ENCODE measurements at regions not wholly inside any gene's neighbourhood (a gene's known extent, or its start where the extent isn't known, plus 50 kb on each side); places are given as distances from the start of the nearest gene placed in this dataset.
A peak's percentile ranks its signal among the peaks of the same experiment; 100 is the strongest.
"Not testable (repeated sequence)": the region's sequence is repeated elsewhere in the genome, so short reads cannot be mapped to it uniquely, and the experiment has no call there.

GRCh38 chr18:73681398-73681797, 466.2 kb downstream of the FBXO15 start:
- H3K9me3 Mint-ChIP-seq (ENCODE audit: low read depth): no peaks in the 10 kb centered on the region
- no peak for TF ChIP-seq CTCF (IDR thresholded peaks at IDR 0.05; ENCODE audit: unreplicated experiment)
- no peak overlapping the region for H3K27ac Mint-ChIP-seq
- H3K4me3 Mint-ChIP-seq (ENCODE audit: low read depth): no peak overlapping the region
- H3K36me3 Mint-ChIP-seq (ENCODE audit: insufficient read depth): no peaks in the 10 kb centered on the region
- peaks cover 18% of the 10 kb centered on the region for H3K4me1 Mint-ChIP-seq (ENCODE audit: low read depth)
- no peaks in the 10 kb centered on the region for H3K27me3 Mint-ChIP-seq
- no peak for DNase-seq (ENCODE audit: low spot score, unreplicated experiment)

GRCh38 chr18:73679941-73680712, 467.5 kb downstream of the FBXO15 start:
- Mint-ChIP-seq H3K27ac (no peak overlapping the region), H3K4me3 (ENCODE audit: low read depth) (no peak overlapping the region), H3K4me1 (ENCODE audit: low read depth) (peaks cover 12% of the 10 kb centered on the region), H3K9me3 (ENCODE audit: low read depth) (no peaks in the 10 kb centered on the region), H3K36me3 (ENCODE audit: insufficient read depth) (no peaks in the 10 kb centered on the region), H3K27me3 (no peaks in the 10 kb centered on the region)
- TF ChIP-seq CTCF (IDR thresholded peaks at IDR 0.05; ENCODE audit: unreplicated experiment): no peak
- no peak for DNase-seq (ENCODE audit: low spot score, unreplicated experiment)

- no peak for TF ChIP-seq CTCF (IDR thresholded peaks at IDR 0.05; ENCODE audit: unreplicated experiment)
- Mint-ChIP-seq H3K27me3 (no peaks in the 10 kb centered on the region), H3K36me3 (ENCODE audit: insufficient read depth) (no peaks in the 10 kb centered on the region), H3K4me3 (ENCODE audit: low read depth) (no peak overlapping the region), H3K4me1 (ENCODE audit: low read depth) (no peaks in the 10 kb centered on the region), H3K9me3 (ENCODE audit: low read depth) (no peaks in the 10 kb centered on the region), H3K27ac (no peak overlapping the region)
- DNase-seq (ENCODE audit: low spot score, unreplicated experiment): no peak
Observed at GRCh38 chr18:73677450-73677849, 470.2 kb downstream of the FBXO15 start.

- H3K4me3 Mint-ChIP-seq (ENCODE audit: low read depth): no peak overlapping the region
- H3K4me1 Mint-ChIP-seq (ENCODE audit: low read depth): peaks cover 8% of the 10 kb centered on the region
- no peaks in the 10 kb centered on the region for H3K36me3 Mint-ChIP-seq (ENCODE audit: insufficient read depth)
- H3K9me3 Mint-ChIP-seq (ENCODE audit: low read depth): peaks cover 3% of the 10 kb centered on the region
- no peak for DNase-seq (ENCODE audit: low spot score, unreplicated experiment)
- TF ChIP-seq CTCF (IDR thresholded peaks at IDR 0.05; ENCODE audit: unreplicated experiment): no peak
- no peak overlapping the region for H3K27ac Mint-ChIP-seq
- no peaks in the 10 kb centered on the region for H3K27me3 Mint-ChIP-seq
Observed at GRCh38 chr18:73674125-73674865, 473.3 kb downstream of the FBXO15 start.

GRCh38 chr18:73671480-73671879, 476.2 kb downstream of the FBXO15 start:
- not testable (repeated sequence) for H3K9me3 Mint-ChIP-seq (ENCODE audit: low read depth); H3K36me3 Mint-ChIP-seq (ENCODE audit: insufficient read depth); H3K4me3 Mint-ChIP-seq (ENCODE audit: low read depth); H3K27me3 Mint-ChIP-seq; DNase-seq (ENCODE audit: low spot score, unreplicated experiment)
- Mint-ChIP-seq H3K4me1 (ENCODE audit: low read depth) (peaks cover 20% of the 10 kb centered on the region), H3K27ac (peak overlapping the region; percentile 14)

Data from progenitor cell of endocrine pancreas (in vitro differentiated cells).